ENCODE measurements at regions not wholly inside any gene's neighbourhood (a gene's known extent, or its start where the extent isn't known, plus 50 kb on each side); places are given as distances from the start of the nearest gene placed in this dataset.

GRCh38 chr9:88641456-88642240 lies 106.7 kb downstream of the NXNL2 start:
- in situ Hi-C loops (cut with MboI; ENCODE audit: low pct_ligation_motif_present in 1 of 4, low pct_unique_long_range_greater_than_20kb in 1 of 4, low sequenced_read_pairs in 3 of 4) (no loop called here), intact Hi-C loops (cut with DNase I; ENCODE audit: low total_unique reads) (no loop called here)
- Histone ChIP-seq H3K36me3 (no peaks in the 10 kb centered on the region), H3K9me3 (peaks cover 0 to 10% of the 10 kb centered on the region in 2 donors), H3K27me3 (no peaks in the 10 kb centered on the region), H3K4me3 (no peak overlapping the region), H3K27ac (no peak overlapping the region), H3K4me1 (peaks cover 0 to 11% (median 0%) of the 10 kb centered on the region in 4 donors)
- 70 to 91% methylated on average over 3 to 4 of the region's 4 CpGs for WGBS, 2 donors (ENCODE audit: low coverage in 1 of 2)
- no peak for DNase-seq
- no peak for TF ChIP-seq EP300 (IDR thresholded peaks at IDR 0.05; ENCODE audit: low read depth)
- no peak for TF ChIP-seq POLR2AphosphoS5 (IDR thresholded peaks at IDR 0.05)
- TF ChIP-seq POLR2A (IDR thresholded peaks at IDR 0.05) = no peak
- TF ChIP-seq CTCF (IDR thresholded peaks at IDR 0.05) = no peak

GRCh38 chr9:88642336-88642735 lies 107.4 kb downstream of the NXNL2 start:
- H3K4me3 ChIP-seq = no peak overlapping the region
- no peaks in the 10 kb centered on the region for H3K36me3 ChIP-seq
- TF ChIP-seq POLR2A (IDR thresholded peaks at IDR 0.05) (no peak), EP300 (IDR thresholded peaks at IDR 0.05; ENCODE audit: low read depth) (no peak), CTCF (IDR thresholded peaks at IDR 0.05) (no peak), POLR2AphosphoS5 (IDR thresholded peaks at IDR 0.05) (no peak)
- in situ Hi-C loops (cut with MboI; ENCODE audit: low pct_ligation_motif_present in 1 of 4, low pct_unique_long_range_greater_than_20kb in 1 of 4, low sequenced_read_pairs in 3 of 4) (no loop called here), intact Hi-C loops (cut with DNase I; ENCODE audit: low total_unique reads) (no loop called here)
- no peaks in the 10 kb centered on the region for H3K27me3 ChIP-seq
- H3K4me1 ChIP-seq = peaks cover 0 to 11% (median 0%) of the 10 kb centered on the region in 4 donors
- no peak overlapping the region for H3K27ac ChIP-seq
- DNase-seq = no peak
- H3K9me3 ChIP-seq = peaks cover 0 to 3% of the 10 kb centered on the region in 2 donors

GRCh38 chr9:88643931-88644330 lies 109.0 kb downstream of the NXNL2 start:
- H3K27me3 ChIP-seq = no peaks in the 10 kb centered on the region

More at GRCh38 chr9:88643931-88644330, 109.0 kb downstream of the NXNL2 start:
- in situ Hi-C loops (cut with MboI; ENCODE audit: low pct_ligation_motif_present in 1 of 4, low pct_unique_long_range_greater_than_20kb in 1 of 4, low sequenced_read_pairs in 3 of 4) = no loop called here
- Histone ChIP-seq H3K9me3 (no peaks in the 10 kb centered on the region), H3K4me1 (peaks cover 0 to 11% (median 0%) of the 10 kb centered on the region in 4 donors), H3K4me3 (no peak overlapping the region), H3K27ac (no peak overlapping the region), H3K36me3 (no peaks in the 10 kb centered on the region)
- TF ChIP-seq POLR2AphosphoS5 (IDR thresholded peaks at IDR 0.05) (no peak), EP300 (IDR thresholded peaks at IDR 0.05; ENCODE audit: low read depth) (no peak), CTCF (IDR thresholded peaks at IDR 0.05) (no peak), POLR2A (IDR thresholded peaks at IDR 0.05) (no peak)
- WGBS, 2 donors (ENCODE audit: low coverage in 1 of 2) = 67 to 69% methylated on average over 4 of the region's 4 CpGs
- no peak for DNase-seq
- intact Hi-C loops (cut with DNase I; ENCODE audit: low total_unique reads) = no loop called here

Measured in transverse colon (tissue), 4 donors.